Neuronal stem cell (in vitro differentiated cells): ENCODE measurements at regions not wholly inside any gene's neighbourhood (a gene's known extent, or its start where the extent isn't known, plus 50 kb on each side); places are given as distances from the start of the nearest gene placed in this dataset.

Experiments
- DNase-seq: peaks from one replicate; pipeline ENCODE4 v3.0.0-alpha.2; 2013; ENCODE audit warnings: low spot score
- H2AFZ ChIP-seq: one replicate; pipeline ENCODE4 v1.6.1; 2013; ENCODE audit warnings: mild to moderate bottlenecking, low read length, inconsistent platforms
- H2AK5ac ChIP-seq: 2 replicates; pipeline ENCODE4 v1.6.1; 2013; ENCODE audit warnings: low read depth, mild to moderate bottlenecking, inconsistent platforms, low read length, moderate library complexity, mixed read lengths
- H2BK120ac ChIP-seq: 2 replicates; pipeline ENCODE4 v1.6.1; 2013; ENCODE audit warnings: low read depth, mild to moderate bottlenecking, inconsistent platforms, low read length, moderate library complexity, mixed read lengths
- H2BK12ac ChIP-seq: one replicate; pipeline ENCODE4 v1.6.1; 2013; ENCODE audit warnings: low read length, inconsistent platforms
- H2BK15ac ChIP-seq: 2 replicates; pipeline ENCODE4 v1.6.1; 2013; ENCODE audit warnings: mild to moderate bottlenecking, low read length, inconsistent platforms, mixed read lengths
- H2BK5ac ChIP-seq: one replicate; pipeline ENCODE4 v1.6.1; 2013; ENCODE audit warnings: inconsistent platforms, mild to moderate bottlenecking, low read length, moderate library complexity
- H3K14ac ChIP-seq: one replicate; pipeline ENCODE4 v1.6.1; 2013; ENCODE audit warnings: low read length, inconsistent platforms
- H3K18ac ChIP-seq: 2 replicates; pipeline ENCODE4 v1.6.1; 2013; ENCODE audit warnings: low read length, inconsistent platforms
- H3K23ac ChIP-seq: 2 replicates; pipeline ENCODE4 v1.6.1; 2013; ENCODE audit warnings: low read depth, mild to moderate bottlenecking, mixed read lengths, low read length, inconsistent platforms; ENCODE audit not compliant: poor library complexity
- H3K27ac ChIP-seq: replicated peaks from 3 replicates; pipeline ENCODE4 v1.5.1; 2013; ENCODE audit warnings: low read length, inconsistent platforms
- H3K27me3 ChIP-seq, 3 experiments: 2 replicates each; pipeline ENCODE4 v1.6.1; 2013; ENCODE audit warnings: low read length in 3 of 3, mild to moderate bottlenecking in 2 of 3, inconsistent platforms in 1 of 3, low read depth in 1 of 3, mixed read lengths in 1 of 3, moderate library complexity in 1 of 3; ENCODE audit not compliant: control insufficient read depth in 3 of 3, insufficient read depth in 3 of 3
- H3K36me3 ChIP-seq, 2 donors: replicated peaks in 1 of 2; 2 replicates each; pipeline ENCODE4 v1.6.1; 2013; ENCODE audit warnings: low read length in 2 of 2; ENCODE audit not compliant: control insufficient read depth in 2 of 2, insufficient read depth in 2 of 2
- H3K4ac ChIP-seq: 2 replicates; pipeline ENCODE4 v1.6.1; 2013; ENCODE audit warnings: inconsistent platforms, mild to moderate bottlenecking, low read length, moderate library complexity
- H3K4me1 ChIP-seq, 2 donors: 1 replicate in 1 of 2; 2 replicates in 1 of 2; pipeline ENCODE4 v1.6.1; 2013; ENCODE audit warnings: low read length in 2 of 2, low read depth in 1 of 2; ENCODE audit not compliant: control insufficient read depth in 2 of 2, insufficient read depth in 1 of 2
- H3K4me2 ChIP-seq: one replicate; pipeline ENCODE4 v1.6.1; 2013; ENCODE audit warnings: mild to moderate bottlenecking, low read length, inconsistent platforms; ENCODE audit not compliant: insufficient read depth, poor library complexity, severe bottlenecking
- H3K4me3 ChIP-seq, 2 donors: 2 replicates each; pipeline ENCODE4 v1.5.1; 2013; ENCODE audit warnings: low read length in 2 of 2, mild to moderate bottlenecking in 2 of 2, inconsistent platforms in 1 of 2, moderate library complexity in 1 of 2
- H3K79me1 ChIP-seq: one replicate; pipeline ENCODE4 v1.6.1; 2013; ENCODE audit warnings: low read depth, mild to moderate bottlenecking, inconsistent platforms, low read length, moderate library complexity
- H3K9ac ChIP-seq: one replicate; pipeline ENCODE4 v1.6.1; 2013; ENCODE audit warnings: mild to moderate bottlenecking, low read depth, low read length, inconsistent platforms; ENCODE audit not compliant: poor library complexity
- H3K9me3 ChIP-seq, 2 donors: replicated peaks in 1 of 2; 2 replicates each; pipeline versions ENCODE3 to v1.6.1; 2013; ENCODE audit warnings: low read length in 2 of 2, mild to moderate bottlenecking in 2 of 2, inconsistent platforms in 1 of 2, low read depth in 1 of 2, mixed read lengths in 1 of 2, moderate library complexity in 1 of 2; ENCODE audit not compliant: control insufficient read depth in 2 of 2, insufficient read depth in 1 of 2
- H4K8ac ChIP-seq: one replicate; pipeline ENCODE4 v1.6.1; 2013; ENCODE audit warnings: low read depth, mild to moderate bottlenecking, inconsistent platforms, low read length, moderate library complexity
- H4K91ac ChIP-seq: one replicate; pipeline ENCODE4 v1.6.1; 2013; ENCODE audit warnings: low read length, low read depth, mild to moderate bottlenecking, inconsistent platforms; ENCODE audit not compliant: poor library complexity
- WGBS, 2 donors: extraction: QIAGEN DNeasy Blood & Tissue Kit; methylation state at CpG; one replicate each; pipeline ENCODE4 v1.1.7; 2013; ENCODE audit warnings: missing lambda C conversion rate in 2 of 2, mixed read lengths in 1 of 2; ENCODE audit not compliant: insufficient read length in 2 of 2, insufficient replicate concordance in 1 of 2; ENCODE audit errors: extremely low coverage in 2 of 2; 5-methylcytosine and 5-hydroxymethylcytosine counted together

GRCh38 chr2:215758691-215759090, 254.7 kb downstream of the MREG start:
- H3K4me2 ChIP-seq = no peak overlapping the region
- H2BK120ac ChIP-seq = no peak overlapping the region
- H3K27ac ChIP-seq = no peak overlapping the region
- H3K4ac ChIP-seq = no peak overlapping the region
- H4K91ac ChIP-seq = no peak overlapping the region
- H3K18ac ChIP-seq = no peak overlapping the region
- H3K9ac ChIP-seq = no peak overlapping the region
- H3K4me1 ChIP-seq = no peaks in the 10 kb centered on the region
- no peak overlapping the region for H2AFZ ChIP-seq
- H3K79me1 ChIP-seq = no peaks in the 10 kb centered on the region
- no peak overlapping the region for H3K14ac ChIP-seq
- H3K9me3 ChIP-seq = peaks cover 1 to 6% of the 10 kb centered on the region in 2 donors
- DNase-seq = no peak
- H3K4me3 ChIP-seq = no peak overlapping the region
- no peak overlapping the region for H2BK5ac ChIP-seq
- H4K8ac ChIP-seq = no peak overlapping the region
- H2AK5ac ChIP-seq = no peak overlapping the region
- H3K36me3 ChIP-seq = no peaks in the 10 kb centered on the region
- H2BK12ac ChIP-seq = no peak overlapping the region
- WGBS, 2 donors = no CpG with 5 or more reads among the region's 4 CpGs
- no peak overlapping the region for H3K23ac ChIP-seq
- no peaks in the 10 kb centered on the region for H3K27me3 ChIP-seq
- H2BK15ac ChIP-seq = no peak overlapping the region

GRCh38 chr2:215756346-215756730, 257.0 kb downstream of the MREG start:
- Histone ChIP-seq H3K4me3 (no peak overlapping the region), H3K27ac (no peak overlapping the region)
- no CpG with 5 or more reads among the region's 2 CpGs for WGBS, 2 donors

GRCh38 chr2:215755641-215756345, 257.6 kb downstream of the MREG start:
- WGBS, 2 donors = no CpG with 5 or more reads among the region's 4 CpGs
- peak overlapping the region; percentile 24 for H2AFZ ChIP-seq

More at GRCh38 chr2:215756346-215756730, 257.0 kb downstream of the MREG start:
- no peaks in the 10 kb centered on the region for H3K79me1 ChIP-seq
- no peak overlapping the region for H3K4ac ChIP-seq
- H2BK15ac ChIP-seq = no peak overlapping the region
- H3K18ac ChIP-seq = no peak overlapping the region
- H4K91ac ChIP-seq = no peak overlapping the region
- H3K27me3 ChIP-seq = no peaks in the 10 kb centered on the region
- no peak overlapping the region for H3K23ac ChIP-seq
- H3K4me2 ChIP-seq = no peak overlapping the region
- no peak overlapping the region for H2BK120ac ChIP-seq
- H3K9me3 ChIP-seq = peaks cover 0 to 6% of the 10 kb centered on the region in 2 donors
- no peak overlapping the region for H3K9ac ChIP-seq
- H3K36me3 ChIP-seq = no peaks in the 10 kb centered on the region
- DNase-seq = no peak
- no peak overlapping the region for H2BK5ac ChIP-seq
- no peak overlapping the region for H2AK5ac ChIP-seq
- H4K8ac ChIP-seq = no peak overlapping the region
- no peak overlapping the region for H3K14ac ChIP-seq
- peaks cover 2 to 3% of the 10 kb centered on the region in 2 donors for H3K4me1 ChIP-seq
- peak overlapping the region; percentile 24 for H2AFZ ChIP-seq
- H2BK12ac ChIP-seq = no peak overlapping the region

GRCh38 chr2:215754546-215754945, 258.8 kb downstream of the MREG start:
- no peak overlapping the region for H3K4me2 ChIP-seq
- H3K9ac ChIP-seq = no peak overlapping the region
- H3K4me1 ChIP-seq = peaks cover 2 to 3% of the 10 kb centered on the region in 2 donors
- H3K4ac ChIP-seq = no peak overlapping the region
- no peak overlapping the region for H2BK12ac ChIP-seq
- H2BK120ac ChIP-seq = no peak overlapping the region
- no peak overlapping the region for H2AFZ ChIP-seq
- no peak overlapping the region for H4K8ac ChIP-seq
- H3K23ac ChIP-seq = no peak overlapping the region
- H3K14ac ChIP-seq = no peak overlapping the region
- no peak for DNase-seq
- H3K18ac ChIP-seq = no peak overlapping the region
- H3K79me1 ChIP-seq = no peaks in the 10 kb centered on the region
- H2BK5ac ChIP-seq = no peak overlapping the region
- H3K27ac ChIP-seq = no peak overlapping the region
- H2AK5ac ChIP-seq = no peak overlapping the region
- no peak overlapping the region for H3K4me3 ChIP-seq
- no CpG with 5 or more reads among the region's 3 CpGs for WGBS, 2 donors
- H3K9me3 ChIP-seq = peaks cover 0 to 6% of the 10 kb centered on the region in 2 donors
- no peak overlapping the region for H4K91ac ChIP-seq
- H3K36me3 ChIP-seq = no peaks in the 10 kb centered on the region
- no peaks in the 10 kb centered on the region for H3K27me3 ChIP-seq
- H2BK15ac ChIP-seq = no peak overlapping the region

More at GRCh38 chr2:215755641-215756345, 257.6 kb downstream of the MREG start:
- H3K9me3 ChIP-seq = peaks cover 0 to 6% of the 10 kb centered on the region in 2 donors
- H3K79me1 ChIP-seq = no peaks in the 10 kb centered on the region
- no peaks in the 10 kb centered on the region for H3K36me3 ChIP-seq
- H3K27ac ChIP-seq = no peak overlapping the region
- no peak overlapping the region for H3K9ac ChIP-seq
- no peak overlapping the region for H2BK5ac ChIP-seq
- no peak overlapping the region for H2BK15ac ChIP-seq
- no peak for DNase-seq
- H3K4me2 ChIP-seq = no peak overlapping the region
- H3K18ac ChIP-seq = no peak overlapping the region
- H3K4me3 ChIP-seq = no peak overlapping the region
- H3K4ac ChIP-seq = no peak overlapping the region
- H4K8ac ChIP-seq = no peak overlapping the region
- H2AK5ac ChIP-seq = no peak overlapping the region
- no peak overlapping the region for H2BK120ac ChIP-seq
- H3K27me3 ChIP-seq = no peaks in the 10 kb centered on the region
- H3K23ac ChIP-seq = no peak overlapping the region
- peaks cover 2 to 3% of the 10 kb centered on the region in 2 donors for H3K4me1 ChIP-seq
- H4K91ac ChIP-seq = no peak overlapping the region
- H2BK12ac ChIP-seq = no peak overlapping the region
- no peak overlapping the region for H3K14ac ChIP-seq
